Stromal cell of bone marrow (primary cell): ENCODE measurements at regions not wholly inside any gene's neighbourhood (a gene's known extent, or its start where the extent isn't known, plus 50 kb on each side); places are given as distances from the start of the nearest gene placed in this dataset.

Experiments used
- DNase-seq: peaks from one replicate; pipeline ENCODE4 v3.0.0-alpha.2; 2012; ENCODE audit warnings: low read depth

GRCh38 chr2:235141411-235142128 is 189.8 kb downstream of the SH3BP4 start:
- no peak for DNase-seq

DNA sequence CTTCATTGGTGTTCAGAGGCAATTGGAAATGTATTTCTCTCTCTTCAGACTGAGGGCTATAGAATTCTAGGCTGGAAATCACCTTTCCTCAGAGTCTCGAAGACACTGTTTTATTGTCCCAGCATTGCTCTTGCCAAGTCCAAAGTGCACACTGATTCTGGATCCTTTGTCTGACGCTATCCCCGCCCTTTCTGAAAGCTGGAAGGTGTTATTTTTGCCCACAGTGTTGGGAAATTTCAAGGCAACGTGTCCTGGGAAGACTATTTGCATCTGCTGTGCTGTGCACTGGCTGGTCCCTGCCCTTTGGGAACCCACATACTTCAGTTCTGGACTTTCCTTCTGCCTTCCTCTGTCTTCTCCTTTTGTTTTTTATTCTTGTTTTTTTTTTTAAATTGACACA is 190.8 kb downstream of the SH3BP4 start:
- DNase-seq, result no peak

- DNase-seq, result no peak
Observed at GRCh38 chr2:235143789-235144188, 192.0 kb downstream of the SH3BP4 start.

- no peak for DNase-seq
Observed at GRCh38 chr2:235144291-235144690, 192.5 kb downstream of the SH3BP4 start.

DNA sequence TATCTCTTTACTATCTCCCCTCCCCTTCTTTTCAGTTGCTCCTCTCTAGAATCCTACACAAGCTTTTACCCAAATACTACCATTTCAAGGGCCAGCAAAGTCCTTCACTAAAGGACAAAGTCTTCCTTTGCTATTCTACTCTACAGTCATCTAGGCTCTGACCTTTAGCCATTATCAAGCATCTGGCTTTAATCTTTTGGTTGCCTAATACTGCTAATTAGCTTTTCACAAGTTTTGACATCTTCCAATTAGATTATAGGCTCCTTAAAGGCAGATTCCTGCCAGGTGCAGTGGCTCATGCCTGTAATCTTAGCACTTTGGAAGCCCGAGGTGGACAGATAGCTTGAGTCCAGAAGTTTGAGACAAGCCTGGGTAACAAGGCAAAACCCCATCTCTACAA is 194.4 kb downstream of the SH3BP4 start:
- no peak for DNase-seq

DNA sequence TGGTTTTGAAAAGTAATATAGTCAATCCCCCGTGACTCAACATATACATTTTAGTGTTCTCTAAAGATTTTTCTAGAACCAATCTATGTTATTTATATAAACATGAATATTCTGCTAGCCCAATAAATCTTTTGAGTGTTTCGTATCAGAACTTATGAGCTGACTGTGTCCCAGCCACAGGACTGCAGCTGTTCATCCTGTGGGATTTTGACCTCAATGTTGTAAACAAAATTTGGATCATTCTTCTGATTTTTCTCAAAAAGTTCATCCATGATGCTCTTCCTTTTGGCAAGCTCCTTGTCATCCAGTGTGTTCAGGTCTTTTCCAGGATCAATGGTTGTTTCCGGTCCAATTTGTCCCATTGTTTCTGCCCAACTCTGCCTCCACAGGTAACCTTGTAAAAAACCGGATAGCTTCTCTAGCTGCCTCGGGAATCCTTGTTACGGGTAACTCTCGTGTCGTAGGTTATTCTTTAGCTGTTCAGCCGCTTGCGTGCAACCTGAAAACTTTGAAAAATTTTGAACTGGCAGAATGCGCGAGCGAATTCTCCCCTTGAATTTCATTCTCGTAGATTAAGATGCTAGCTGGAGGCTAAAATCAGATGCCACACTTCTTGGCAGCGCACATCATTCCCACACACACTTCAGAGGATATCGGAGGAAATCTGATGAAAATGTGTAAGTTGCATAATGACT is 195.2 kb downstream of the SH3BP4 start:
- no peak for DNase-seq

DNA sequence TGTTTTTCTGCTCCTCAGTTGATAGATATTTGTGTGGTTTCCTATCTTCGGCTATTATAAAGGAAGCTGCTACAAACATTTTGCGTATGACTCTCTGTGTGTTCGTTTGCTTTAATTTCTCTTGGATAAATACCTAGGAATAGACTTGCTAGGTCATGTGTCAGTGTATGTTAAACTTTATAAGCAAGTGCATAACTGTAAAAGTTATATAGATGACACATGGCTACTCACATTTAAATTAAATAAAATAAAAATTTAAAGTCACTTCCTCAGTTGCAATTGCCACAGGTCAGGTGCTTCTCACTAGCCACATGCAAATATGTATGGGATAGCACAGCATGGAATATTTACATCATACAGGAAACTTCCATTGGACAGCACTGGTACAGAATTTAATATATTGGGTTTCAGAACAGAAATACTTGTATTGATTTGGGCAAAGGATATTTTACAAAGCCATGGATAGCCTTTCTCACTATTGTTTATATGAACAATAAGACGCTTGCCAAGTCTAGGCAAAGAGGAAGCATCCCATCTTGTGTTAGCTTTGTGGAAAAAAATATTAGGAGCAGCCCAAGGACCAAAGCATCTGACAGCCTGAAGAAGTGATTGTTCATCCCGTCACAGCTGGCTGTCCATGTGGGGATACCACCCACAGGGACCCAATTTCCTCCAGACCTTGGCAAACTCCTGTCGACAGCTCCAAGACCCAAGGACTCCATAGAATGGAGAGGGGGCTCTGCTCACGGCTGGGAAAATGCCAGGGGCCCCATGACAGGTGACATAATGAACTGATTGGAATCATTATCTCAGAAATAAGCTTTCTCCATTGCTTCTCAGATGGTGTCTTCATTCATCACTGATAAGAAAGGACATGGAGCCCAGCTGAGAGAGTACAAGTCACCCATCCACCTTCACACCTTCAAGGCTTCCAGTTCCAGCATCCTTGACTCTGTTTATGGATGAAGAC is 196.7 kb downstream of the SH3BP4 start:
- no peak for DNase-seq

GRCh38 chr2:235149240-235149659 is 197.4 kb downstream of the SH3BP4 start:
- DNase-seq, result no peak

GRCh38 chr2:235149736-235150135 is 197.9 kb downstream of the SH3BP4 start:
- DNase-seq, result no peak

GRCh38 chr2:235151152-235151551 is 199.3 kb downstream of the SH3BP4 start:
- DNase-seq, result no peak

DNA sequence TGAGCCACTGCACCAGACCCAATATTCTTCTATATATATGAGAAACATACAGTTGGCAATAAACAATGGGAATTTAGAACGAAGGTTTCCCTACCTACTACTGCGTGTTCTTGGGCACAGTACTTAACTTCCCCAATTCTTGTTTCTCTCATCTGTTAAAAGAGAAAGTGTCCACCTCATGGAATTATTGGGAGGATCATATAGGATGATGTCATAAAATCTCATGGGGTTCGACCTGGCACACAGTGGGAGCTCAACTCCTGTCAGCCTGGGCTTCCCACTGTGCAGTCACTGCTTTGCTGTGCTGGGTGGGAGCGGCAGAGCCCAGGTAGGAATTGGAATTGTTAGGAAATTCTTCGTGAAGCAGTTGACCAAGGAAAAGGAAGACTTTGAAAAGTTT is 203.3 kb downstream of the SH3BP4 start:
- no peak for DNase-seq

GRCh38 chr2:235156055-235156454 is 204.2 kb downstream of the SH3BP4 start:
- DNase-seq, result no peak

GRCh38 chr2:235157746-235158482 is 206.1 kb downstream of the SH3BP4 start:
- no peak for DNase-seq

GRCh38 chr2:235160281-235160810 is 208.5 kb downstream of the SH3BP4 start:
- no peak for DNase-seq

GRCh38 chr2:235161565-235161964 is 209.7 kb downstream of the SH3BP4 start:
- DNase-seq, result no peak

DNA sequence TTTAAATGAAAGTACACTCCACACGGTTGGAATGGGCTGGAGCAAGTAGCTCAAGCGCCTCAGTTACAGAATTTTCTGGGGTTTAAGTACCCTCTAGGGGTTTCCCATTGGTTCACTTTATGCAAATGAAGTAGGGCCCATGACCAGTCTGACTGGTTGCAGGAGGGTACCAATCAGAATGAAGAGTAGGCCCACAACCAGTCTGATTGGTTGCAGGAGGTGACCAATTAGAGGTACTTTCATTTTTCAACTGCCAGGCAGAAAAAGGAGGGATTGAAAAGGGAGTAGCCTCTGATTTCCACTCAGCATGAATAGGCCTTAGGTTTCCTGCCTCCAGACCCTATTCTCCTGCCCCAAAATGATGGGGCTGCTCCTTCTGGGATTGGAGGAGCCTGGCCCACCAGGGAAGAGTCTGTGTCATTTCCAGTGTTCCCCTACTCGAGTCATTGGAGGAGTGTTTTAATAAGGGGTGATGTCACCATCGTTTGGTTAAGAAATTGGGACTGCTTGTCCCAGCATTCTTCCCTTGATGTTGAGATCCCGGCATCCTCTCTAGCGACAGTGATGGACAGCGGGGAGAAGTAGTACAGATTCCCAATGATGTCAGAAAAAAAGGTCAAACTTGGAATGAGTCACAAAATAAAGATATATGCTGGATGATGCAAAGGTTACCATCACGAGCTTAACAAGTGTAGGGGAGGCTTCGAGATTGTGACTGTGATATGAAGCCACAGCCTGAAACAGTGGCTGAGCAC is 210.4 kb downstream of the SH3BP4 start:
- DNase-seq, result no peak

- DNase-seq, result no peak
Observed at GRCh38 chr2:235162837-235163197, 211.0 kb downstream of the SH3BP4 start.

GRCh38 chr2:235165136-235165535 is 213.3 kb downstream of the SH3BP4 start:
- no peak for DNase-seq

DNA sequence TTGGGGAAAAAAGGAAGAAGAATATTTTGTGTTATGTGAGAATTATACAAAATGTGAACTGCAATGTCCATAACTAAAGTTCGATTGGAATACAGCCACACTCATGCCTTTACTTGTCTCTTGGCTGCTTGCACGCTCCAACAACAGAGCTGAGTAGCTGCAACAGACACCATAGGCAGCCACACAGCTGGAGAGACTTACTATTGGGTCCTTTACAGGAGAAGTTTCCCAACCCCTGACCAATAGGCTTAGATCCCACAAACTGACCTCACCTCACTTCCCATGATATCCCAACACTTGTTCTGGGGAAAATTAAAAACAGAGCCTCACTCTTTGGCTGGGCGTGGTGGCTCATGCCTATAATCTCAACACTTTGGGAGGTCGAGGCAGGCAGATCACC is 213.8 kb downstream of the SH3BP4 start:
- no peak for DNase-seq

- no peak for DNase-seq
Observed at GRCh38 chr2:235168174-235168979, 216.6 kb downstream of the SH3BP4 start.
